Right lobe of liver (tissue), 6 donors: ENCODE measurements at regions not wholly inside any gene's neighbourhood (a gene's known extent, or its start where the extent isn't known, plus 50 kb on each side); places are given as distances from the start of the nearest gene placed in this dataset.

Experiments used
- ATAC-seq, 4 donors: fragments of 200-7000 bp; cut with Tn5 transposase; one replicate each; pipeline ENCODE4 v1.9.1; 2020; ENCODE audit warnings: mild to moderate bottlenecking in 4 of 4, moderate library complexity in 4 of 4
- DNase-seq, 3 donors: peaks; one replicate each; pipeline ENCODE4 v3.0.0-alpha.2; 2020
- H3K27ac ChIP-seq, 3 donors: fragments of 200-600 bp; one replicate each; pipeline ENCODE4 v1.8.0; 2022
- H3K27me3 ChIP-seq, 2 donors: fragments of 200-600 bp; one replicate each; pipeline ENCODE4 v1.8.0; 2022
- H3K36me3 ChIP-seq, 4 donors: fragments of 200-600 bp; sonication (generic) in 1 of 4; one replicate each; pipeline versions ENCODE4 v1.5.1 to v1.8.0; 2017 to 2022; ENCODE audit warnings: control low read depth in 1 of 4
- H3K4me1 ChIP-seq, 4 donors: fragments of 200-600 bp; sonication (generic) in 1 of 4; one replicate each; pipeline versions ENCODE4 v1.5.1 to v1.8.0; 2017 to 2022; ENCODE audit warnings: control low read depth in 1 of 4
- H3K4me3 ChIP-seq, 3 donors: fragments of 200-600 bp; one replicate each; pipeline ENCODE4 v1.8.0; 2022
- H3K9me3 ChIP-seq, 4 donors: fragments of 200-600 bp; sonication (generic) in 1 of 4; one replicate each; pipeline versions ENCODE4 v1.5.1 to v1.8.0; 2017 to 2022; ENCODE audit warnings: control low read depth in 1 of 4
- CTCF ChIP-seq, 4 donors: fragments of 200-600 bp in 3 of 4; fragments of 450-650 bp in 1 of 4; IDR thresholded peaks; one replicate each; pipeline versions ENCODE4 v1.5.1 to v1.8.0; 2016 to 2022; ENCODE audit warnings: antibody characterized with exemption in 4 of 4, mild to moderate bottlenecking in 2 of 4
- POLR2A ChIP-seq: fragments of 450-650 bp; IDR thresholded peaks from one replicate; pipeline ENCODE4 v1.6.1; 2017; ENCODE audit warnings: antibody characterized with exemption, mild to moderate bottlenecking
- WGBS: methylation state at CpG from one replicate; pipeline ENCODE4 v1.1.6; 2018; ENCODE audit warnings: low coverage, low lambda C conversion rate; ENCODE audit not compliant: insufficient coverage; ENCODE audit errors: missing lambda C conversion rate; 5-methylcytosine and 5-hydroxymethylcytosine counted together
- intact Hi-C, 2 donors: fragments of 100-400 bp; cut with DNase I; formaldehyde crosslinking; loops; one replicate each; pipeline versions ENCODE4 v1.11.2 to v1.14.1; 2022
- donor health status: DM: no; HTN: yes; CAD: no.
- donor health status: DM: no; HTN: no; CAD: no.
- donor health status: DM: no; HTN: no; CAD: no.
- donor health status: DM: no; HTN: yes; CAD: no.
- donor health status: DM: no; HTN: yes; CAD: no.

GRCh38 chr16:86805188-86805587 lies 226.8 kb downstream of the FOXL1 start:
- no peaks in the 10 kb centered on the region for H3K36me3 ChIP-seq
- no peak for ATAC-seq
- H3K4me3 ChIP-seq: no peak overlapping the region
- intact Hi-C loops: no loop called here
- H3K27ac ChIP-seq: no peak overlapping the region
- 66% methylated on average over 6 of the region's 6 CpGs for whole genome bisulfite sequencing
- H3K27me3 ChIP-seq: no peaks in the 10 kb centered on the region
- H3K9me3 ChIP-seq: no peaks in the 10 kb centered on the region
- no peaks in the 10 kb centered on the region for H3K4me1 ChIP-seq
- TF ChIP-seq CTCF (IDR thresholded peaks at IDR 0.05) (no peak), POLR2A (no peak)
- no peak for DNase-seq

GRCh38 chr16:86806181-86806837 lies 228.0 kb downstream of the FOXL1 start:
- H3K4me3 ChIP-seq: no peak overlapping the region
- H3K9me3 ChIP-seq: no peaks in the 10 kb centered on the region
- peak in 1 of 4 donors; percentile 19 for ATAC-seq
- no peak for DNase-seq
- no peaks in the 10 kb centered on the region for H3K4me1 ChIP-seq
- TF ChIP-seq CTCF (IDR thresholded peaks at IDR 0.05) (no peak), POLR2A (no peak)
- H3K36me3 ChIP-seq: no peaks in the 10 kb centered on the region
- H3K27me3 ChIP-seq: no peaks in the 10 kb centered on the region
- H3K27ac ChIP-seq: no peak overlapping the region
- intact Hi-C loops: no loop called here
- 81% methylated on average over 15 of the region's 20 CpGs for WGBS

GRCh38 chr16:86806838-86807351 lies 228.5 kb downstream of the FOXL1 start:
- H3K4me3 ChIP-seq: no peak overlapping the region
- no peaks in the 10 kb centered on the region for H3K27me3 ChIP-seq
- ATAC-seq (no peak), DNase-seq (no peak)
- no peaks in the 10 kb centered on the region for H3K36me3 ChIP-seq
- no peaks in the 10 kb centered on the region for H3K9me3 ChIP-seq
- intact Hi-C loops: no loop called here
- no peak overlapping the region for H3K27ac ChIP-seq
- no peaks in the 10 kb centered on the region for H3K4me1 ChIP-seq
- WGBS: 54% methylated on average over 5 of the region's 22 CpGs
- no peak for TF ChIP-seq POLR2A
- no peak for TF ChIP-seq CTCF (IDR thresholded peaks at IDR 0.05)

GRCh38 chr16:86808863-86809444 lies 230.6 kb downstream of the FOXL1 start:
- no peaks in the 10 kb centered on the region for H3K27me3 ChIP-seq
- H3K27ac ChIP-seq: no peak overlapping the region
- no peak for ATAC-seq
- no peak overlapping the region for H3K4me3 ChIP-seq
- no peak for DNase-seq
- no peaks in the 10 kb centered on the region for H3K4me1 ChIP-seq
- WGBS: 54% methylated on average over 5 of the region's 18 CpGs
- no peaks in the 10 kb centered on the region for H3K36me3 ChIP-seq
- no peaks in the 10 kb centered on the region for H3K9me3 ChIP-seq
- TF ChIP-seq POLR2A (no peak), CTCF (IDR thresholded peaks at IDR 0.05) (no peak)
- intact Hi-C loops: no loop called here
